ENCODE measurements at regions not wholly inside any gene's neighbourhood (a gene's known extent, or its start where the extent isn't known, plus 50 kb on each side); places are given as distances from the start of the nearest gene placed in this dataset.

GRCh38 chr6:14730654-14731053, 515.2 kb upstream of the JARID2 start:
- TF ChIP-seq POLR2A (IDR thresholded peaks at IDR 0.05) (no peak), CTCF (IDR thresholded peaks at IDR 0.05) (no peak)
- Histone ChIP-seq H3K27ac (no peak overlapping the region), H3K4me3 (no peak overlapping the region), H3K4me1 (no peaks in the 10 kb centered on the region), H3K27me3 (no peaks in the 10 kb centered on the region), H3K36me3 (ENCODE audit: low read depth, missing control alignments) (no peaks in the 10 kb centered on the region), H3K9me3 (no peaks in the 10 kb centered on the region)
- no peak for DNase-seq
- intact Hi-C loops (cut with DNase I; ENCODE audit: low total_unique reads) = no loop called here
- 70% methylated on average over 9 of the region's 9 CpGs for WGBS, 2 donors

- 59 to 75% methylated on average over 1 of the region's 1 CpG for WGBS, 2 donors
- intact Hi-C loops (cut with DNase I; ENCODE audit: low total_unique reads) = no loop called here
- no peaks in the 10 kb centered on the region for H3K9me3 ChIP-seq
- H3K27ac ChIP-seq = no peak overlapping the region
- no peak for DNase-seq
- no peaks in the 10 kb centered on the region for H3K27me3 ChIP-seq
- TF ChIP-seq CTCF (IDR thresholded peaks at IDR 0.05) = no peak
- no peaks in the 10 kb centered on the region for H3K4me1 ChIP-seq
- no peaks in the 10 kb centered on the region for H3K36me3 ChIP-seq (ENCODE audit: low read depth, missing control alignments)
- H3K4me3 ChIP-seq = no peak overlapping the region
Observed at GRCh38 chr6:14731611-14732010, 514.3 kb upstream of the JARID2 start.

- no peak overlapping the region for H3K27ac ChIP-seq
- no peaks in the 10 kb centered on the region for H3K27me3 ChIP-seq
- no peaks in the 10 kb centered on the region for H3K36me3 ChIP-seq (ENCODE audit: low read depth, missing control alignments)
- H3K4me1 ChIP-seq = no peaks in the 10 kb centered on the region
- WGBS, 2 donors = 63 to 81% methylated on average over 4 of the region's 4 CpGs
- H3K9me3 ChIP-seq = no peaks in the 10 kb centered on the region
- TF ChIP-seq CTCF (IDR thresholded peaks at IDR 0.05) (no peak), POLR2A (IDR thresholded peaks at IDR 0.05) (no peak)
- H3K4me3 ChIP-seq = no peak overlapping the region
- DNase-seq = no peak
- intact Hi-C loops (cut with DNase I; ENCODE audit: low total_unique reads) = no loop called here
Observed at GRCh38 chr6:14732226-14732843, 513.5 kb upstream of the JARID2 start.

GRCh38 chr6:14732844-14733757, 512.8 kb upstream of the JARID2 start:
- Histone ChIP-seq H3K36me3 (ENCODE audit: low read depth, missing control alignments) (no peaks in the 10 kb centered on the region), H3K27me3 (no peaks in the 10 kb centered on the region), H3K9me3 (no peaks in the 10 kb centered on the region), H3K4me1 (no peaks in the 10 kb centered on the region), H3K4me3 (no peak overlapping the region), H3K27ac (no peak overlapping the region)
- intact Hi-C loops (cut with DNase I; ENCODE audit: low total_unique reads) = no loop called here
- 89 to 93% methylated on average over 17 of the region's 17 CpGs for WGBS, 2 donors
- TF ChIP-seq POLR2A (IDR thresholded peaks at IDR 0.05) (no peak), CTCF (IDR thresholded peaks at IDR 0.05) (no peak)
- DNase-seq = no peak
